HEK293 (cell line): ENCODE measurements at regions not wholly inside any gene's neighbourhood (a gene's known extent, or its start where the extent isn't known, plus 50 kb on each side); places are given as distances from the start of the nearest gene placed in this dataset.

Source experiments
- CTCF ChIA-PET: fragments of 350-600 bp; formaldehyde crosslinking; extraction: SDS; loops from one replicate; lab custom pipeline; 2021; ENCODE audit warnings: antibody characterized with exemption; lab: Yijun Ruan, JAX
- POLR2A ChIA-PET: fragments of 300-600 bp; formaldehyde crosslinking; extraction: SDS; loops from one replicate; lab custom pipeline; 2020; ENCODE audit warnings: antibody characterized with exemption, inconsistent platforms; lab: Yijun Ruan, JAX
- H3K27ac ChIP-seq: fragments of 200-500 bp; sonication (Bioruptor generic); 2 replicates; pipeline ENCODE4 v1.5.1; 2014; ENCODE audit warnings: low read depth, low read length, control low read depth, inconsistent platforms; ENCODE audit errors: extremely low read depth
- H3K36me3 ChIP-seq, 2 experiments: fragments of 200-500 bp in 1 of 2; sonication (Bioruptor generic) in 1 of 2; 1 replicate in 1 of 2; 2 replicates in 1 of 2; pipeline ENCODE4 v1.5.1; 2014 to 2017; ENCODE audit warnings: inconsistent platforms in 2 of 2, low read length in 2 of 2; ENCODE audit not compliant: control insufficient read depth in 2 of 2, insufficient read depth in 1 of 2
- H3K4me1 ChIP-seq: fragments of 200-500 bp; sonication (Bioruptor generic); 2 replicates; pipeline ENCODE4 v1.5.1; 2014; ENCODE audit warnings: mild to moderate bottlenecking, low read length, inconsistent platforms; ENCODE audit not compliant: control insufficient read depth, insufficient read depth
- H3K4me3 ChIP-seq: 2 replicates; pipeline ENCODE4 v1.5.1; 2011; ENCODE audit warnings: low read depth, mild to moderate bottlenecking, control low read depth, low read length, moderate library complexity
- H3K9me3 ChIP-seq: fragments of 200-500 bp; sonication (Bioruptor generic); 2 replicates; pipeline ENCODE4 v1.5.1; 2014; ENCODE audit warnings: low read depth, low read length, inconsistent platforms; ENCODE audit not compliant: control insufficient read depth, insufficient read depth
- GLI2 ChIP-seq: fragments of 450-650 bp; formaldehyde crosslinking; IDR thresholded peaks from 2 replicates; pipeline ENCODE4; 2017; ENCODE audit warnings: missing biosample characterization, missing genetic modification characterization, low read depth, borderline replicate concordance
- IKZF3 ChIP-seq: fragments of 450-650 bp; IDR thresholded peaks from 2 replicates; pipeline ENCODE4 v1.5.0; 2018; ENCODE audit warnings: missing biosample characterization, mild to moderate bottlenecking, missing genetic modification characterization, moderate library complexity
- INSM2 ChIP-seq: fragments of 450-650 bp; formaldehyde crosslinking; IDR thresholded peaks from 2 replicates; pipeline ENCODE4 v1.5.1; 2016; ENCODE audit warnings: missing biosample characterization, missing genetic modification characterization
- KLF7 ChIP-seq: fragments of 450-650 bp; formaldehyde crosslinking; IDR thresholded peaks from 2 replicates; pipeline ENCODE4 v1.5.1; 2016; ENCODE audit warnings: missing biosample characterization, missing genetic modification characterization, borderline replicate concordance
- OVOL3 ChIP-seq: fragments of 450-650 bp; formaldehyde crosslinking; IDR thresholded peaks from 2 replicates; pipeline ENCODE4 v1.5.1; 2016; ENCODE audit warnings: missing biosample characterization, missing genetic modification characterization
- PATZ1 ChIP-seq: fragments of 450-650 bp; formaldehyde crosslinking; IDR thresholded peaks from 2 replicates; pipeline ENCODE4 v1.5.1; 2016; ENCODE audit warnings: missing biosample characterization, missing genetic modification characterization
- ZBTB20 ChIP-seq: fragments of 450-650 bp; formaldehyde crosslinking; IDR thresholded peaks from 2 replicates; pipeline ENCODE4 v1.5.1; 2016; ENCODE audit warnings: missing biosample characterization, missing genetic modification characterization
- ZEB2 ChIP-seq: fragments of 450-650 bp; formaldehyde crosslinking; IDR thresholded peaks from 2 replicates; pipeline ENCODE4 v1.5.1; 2016; ENCODE audit warnings: missing biosample characterization, missing genetic modification characterization
- ZNF121 ChIP-seq: fragments of 450-650 bp; formaldehyde crosslinking; IDR thresholded peaks from 2 replicates; pipeline ENCODE4 v1.5.1; 2016; ENCODE audit warnings: missing biosample characterization, missing genetic modification characterization
- ZNF146 ChIP-seq: fragments of 450-650 bp; formaldehyde crosslinking; IDR thresholded peaks from 2 replicates; pipeline ENCODE4 v1.5.1; 2016; ENCODE audit warnings: missing biosample characterization, missing genetic modification characterization
- ZNF16 ChIP-seq: fragments of 450-650 bp; formaldehyde crosslinking; IDR thresholded peaks from 2 replicates; pipeline ENCODE4 v1.5.1; 2016; ENCODE audit warnings: low read depth, missing biosample characterization, missing genetic modification characterization
- ZNF214 ChIP-seq: fragments of 450-650 bp; formaldehyde crosslinking; IDR thresholded peaks from 2 replicates; pipeline ENCODE4 v1.5.1; 2017; ENCODE audit warnings: missing biosample characterization, mild to moderate bottlenecking, missing genetic modification characterization, borderline replicate concordance
- ZNF23 ChIP-seq: fragments of 450-650 bp; formaldehyde crosslinking; IDR thresholded peaks from 2 replicates; pipeline ENCODE4 v1.5.1; 2016; ENCODE audit warnings: missing biosample characterization, missing genetic modification characterization, borderline replicate concordance
- ZNF280D ChIP-seq: fragments of 450-650 bp; formaldehyde crosslinking; IDR thresholded peaks from 2 replicates; pipeline ENCODE4 v1.5.1; 2016; ENCODE audit warnings: missing biosample characterization, missing genetic modification characterization
- ZNF302 ChIP-seq: fragments of 450-650 bp; formaldehyde crosslinking; IDR thresholded peaks from 2 replicates; pipeline ENCODE4 v1.5.1; 2016; ENCODE audit warnings: missing biosample characterization, missing genetic modification characterization, low read depth
- ZNF501 ChIP-seq: fragments of 450-650 bp; formaldehyde crosslinking; IDR thresholded peaks from 2 replicates; pipeline ENCODE4 v1.5.1; 2016; ENCODE audit warnings: missing biosample characterization, missing genetic modification characterization
- ZNF510 ChIP-seq: fragments of 450-650 bp; formaldehyde crosslinking; IDR thresholded peaks from 2 replicates; pipeline ENCODE4 v1.5.1; 2018; ENCODE audit warnings: mild to moderate bottlenecking, missing genetic modification characterization, missing biosample characterization; ENCODE audit not compliant: insufficient replicate concordance
- ZNF529 ChIP-seq: fragments of 450-650 bp; formaldehyde crosslinking; IDR thresholded peaks from 2 replicates; pipeline ENCODE4 v1.5.1; 2017; ENCODE audit warnings: missing genetic modification characterization, missing biosample characterization; ENCODE audit not compliant: insufficient replicate concordance
- ZNF558 ChIP-seq: fragments of 450-650 bp; formaldehyde crosslinking; IDR thresholded peaks from 2 replicates; pipeline ENCODE4 v1.5.1; 2016; ENCODE audit warnings: missing biosample characterization, missing genetic modification characterization
- ZNF701 ChIP-seq: fragments of 450-650 bp; formaldehyde crosslinking; IDR thresholded peaks from 2 replicates; pipeline ENCODE4 v1.5.1; 2016; ENCODE audit warnings: missing biosample characterization, missing genetic modification characterization
- ZNF707 ChIP-seq: fragments of 450-650 bp; formaldehyde crosslinking; IDR thresholded peaks from 2 replicates; pipeline ENCODE4 v1.5.1; 2016; ENCODE audit warnings: missing biosample characterization, missing genetic modification characterization
- ZNF76 ChIP-seq: fragments of 450-650 bp; formaldehyde crosslinking; IDR thresholded peaks from 2 replicates; pipeline ENCODE4; 2016; ENCODE audit warnings: low read depth, missing biosample characterization, missing genetic modification characterization, borderline replicate concordance
- ZNF791 ChIP-seq: fragments of 450-650 bp; formaldehyde crosslinking; IDR thresholded peaks from 2 replicates; pipeline ENCODE4 v1.5.1; 2016; ENCODE audit warnings: missing biosample characterization, missing genetic modification characterization
- ZNF837 ChIP-seq: fragments of 450-650 bp; formaldehyde crosslinking; IDR thresholded peaks from 2 replicates; pipeline ENCODE4 v1.5.1; 2016; ENCODE audit warnings: missing biosample characterization, missing genetic modification characterization

- TF ChIP-seq INSM2 (tag by site-specific recombination) (no peak), IKZF3 (tag by site-specific recombination) (no peak), GLI2 (tag by site-specific recombination) (no peak)
Observed at GRCh38 chr16:59373632-59374031, 639.5 kb upstream of the GOT2 start (continued).

- POLR2A ChIA-PET, result no interaction called here
- no peak overlapping the region for H3K27ac ChIP-seq
- no peaks in the 10 kb centered on the region for H3K4me1 ChIP-seq
- no peak overlapping the region for H3K4me3 ChIP-seq
- CTCF ChIA-PET, result no interaction called here
- TF ChIP-seq ZNF302 (tag by site-specific recombination) (no peak), KLF7 (tag by site-specific recombination) (no peak), PATZ1 (tag by site-specific recombination) (no peak), ZNF76 (tag by site-specific recombination) (no peak), ZNF529 (tag by site-specific recombination) (no peak), ZBTB20 (tag by site-specific recombination) (no peak), OVOL3 (tag by site-specific recombination) (no peak), ZNF791 (tag by site-specific recombination) (no peak), ZNF280D (tag by site-specific recombination) (no peak), ZNF701 (no peak), ZNF510 (tag by site-specific recombination) (no peak), ZNF558 (no peak)
- TF ChIP-seq, all 188 proteins: peak for 0
- Histone ChIP-seq H3K9me3 (no peaks in the 10 kb centered on the region), H3K36me3 (no peaks in the 10 kb centered on the region)
Observed at GRCh38 chr16:59370717-59371116, 636.6 kb upstream of the GOT2 start.

GRCh38 chr16:59369523-59369922 lies 635.4 kb upstream of the GOT2 start:
- CTCF ChIA-PET, result no interaction called here

More at GRCh38 chr16:59369523-59369922, 635.4 kb upstream of the GOT2 start:
- Histone ChIP-seq H3K9me3 (no peaks in the 10 kb centered on the region), H3K36me3 (no peaks in the 10 kb centered on the region), H3K27ac (no peak overlapping the region), H3K4me3 (no peak overlapping the region), H3K4me1 (no peaks in the 10 kb centered on the region)
- TF ChIP-seq OVOL3 (tag by site-specific recombination), result no peak
- no peak for TF ChIP-seq ZNF16 (tag by site-specific recombination)
- TF ChIP-seq ZEB2 (tag by site-specific recombination), result no peak
- no peak for TF ChIP-seq ZNF214
- no peak for TF ChIP-seq ZNF146
- TF ChIP-seq ZNF501 (tag by site-specific recombination), result no peak
- TF ChIP-seq ZNF23, result no peak
- TF ChIP-seq ZNF302 (tag by site-specific recombination), result no peak
- no peak for TF ChIP-seq KLF7 (tag by site-specific recombination)
- no peak for TF ChIP-seq ZNF701
- no peak for TF ChIP-seq ZNF121 (tag by site-specific recombination)
- TF ChIP-seq ZNF707 (tag by site-specific recombination), result no peak
- no peak for TF ChIP-seq ZNF837
- POLR2A ChIA-PET, result no interaction called here
